ENCODE measurements at regions not wholly inside any gene's neighbourhood (a gene's known extent, or its start where the extent isn't known, plus 50 kb on each side); places are given as distances from the start of the nearest gene placed in this dataset.
"Not testable (repeated sequence)": the region's sequence is repeated elsewhere in the genome, so short reads cannot be mapped to it uniquely, and the experiment has no call there.

DNA sequence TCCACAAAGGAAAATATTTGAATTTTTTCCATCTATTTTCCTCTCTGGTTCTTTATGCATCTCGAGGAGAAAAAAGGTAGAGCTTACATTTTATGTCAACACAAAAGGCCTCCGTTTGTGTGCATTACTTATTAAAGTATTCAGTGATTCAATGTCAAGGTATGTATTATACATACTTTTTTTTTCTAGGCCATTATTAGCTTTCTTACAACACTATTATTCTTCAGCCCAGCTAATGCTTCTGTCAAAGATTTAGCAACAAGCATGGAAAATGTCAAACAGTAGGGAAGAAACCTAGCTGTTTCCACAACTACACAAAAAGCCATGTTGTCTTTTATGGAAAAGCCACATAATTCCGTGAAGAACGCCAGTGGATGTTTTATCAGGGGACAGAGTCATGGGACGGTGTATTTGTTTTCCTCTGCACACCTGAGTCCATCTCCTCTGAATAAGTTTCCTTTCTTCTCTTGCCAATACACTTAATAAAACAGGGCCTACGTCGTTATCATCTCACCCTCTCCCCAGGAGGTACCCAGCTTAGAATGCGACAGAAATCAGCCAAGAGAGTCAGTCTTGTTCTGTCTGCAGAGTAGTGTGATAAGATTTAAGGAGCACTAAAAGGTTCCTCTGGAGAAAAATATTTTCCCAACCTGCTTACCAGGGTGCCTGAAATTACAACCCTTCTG is 209.7 kb upstream of the AUTS2 start:
- Histone ChIP-seq H3K9ac (ENCODE audit: low read length) (no peak overlapping the region), H3K27me3 (replicated peaks; ENCODE audit: insufficient read depth, low read length) (no peaks in the 10 kb centered on the region), H3K4me2 (ENCODE audit: low read depth, low read length) (no peak overlapping the region), H3K27ac (ENCODE audit: low read length) (no peak overlapping the region), H3F3A (ENCODE audit: insufficient read depth, low read length) (no peaks in the 10 kb centered on the region), H3K79me2 (ENCODE audit: low read length) (no peaks in the 10 kb centered on the region), H2AFZ (ENCODE audit: low read length) (no peak overlapping the region), H3K4me3 (ENCODE audit: low read length) (no peak overlapping the region), H3K9me3 (replicated peaks; ENCODE audit: insufficient read depth, low read length) (no peaks in the 10 kb centered on the region), H4K20me1 (ENCODE audit: insufficient read depth, low read length) (no peaks in the 10 kb centered on the region), H3K9me2 (replicated peaks; ENCODE audit: insufficient read depth, low read length) (no peaks in the 10 kb centered on the region), H3K4me1 (ENCODE audit: low read length) (no peaks in the 10 kb centered on the region), H3K36me3 (replicated peaks; ENCODE audit: insufficient read depth, low read length) (no peaks in the 10 kb centered on the region)
- TF ChIP-seq CTCF (IDR thresholded peaks at IDR 0.05; ENCODE audit: low read length), result no peak
- no peak for TF ChIP-seq EZH2phosphoT487 (IDR thresholded peaks at IDR 0.05; ENCODE audit: low read length)
- no peak for TF ChIP-seq EZH2 (optimal IDR thresholded peaks at IDR 0.05; ENCODE audit: low read depth, low read length)
- no peak for DNase-seq

GRCh38 chr7:69389216-69389615 is 209.1 kb upstream of the AUTS2 start:
- Histone ChIP-seq H3K4me2 (ENCODE audit: low read depth, low read length) (no peak overlapping the region), H3K9ac (ENCODE audit: low read length) (no peak overlapping the region), H3K27ac (ENCODE audit: low read length) (no peak overlapping the region), H3K79me2 (ENCODE audit: low read length) (no peaks in the 10 kb centered on the region), H3F3A (ENCODE audit: insufficient read depth, low read length) (no peaks in the 10 kb centered on the region), H4K20me1 (ENCODE audit: insufficient read depth, low read length) (no peaks in the 10 kb centered on the region), H3K36me3 (replicated peaks; ENCODE audit: insufficient read depth, low read length) (no peaks in the 10 kb centered on the region), H3K9me3 (replicated peaks; ENCODE audit: insufficient read depth, low read length) (no peaks in the 10 kb centered on the region), H3K4me3 (ENCODE audit: low read length) (no peak overlapping the region), H3K27me3 (replicated peaks; ENCODE audit: insufficient read depth, low read length) (no peaks in the 10 kb centered on the region), H3K4me1 (ENCODE audit: low read length) (no peaks in the 10 kb centered on the region), H2AFZ (ENCODE audit: low read length) (no peak overlapping the region), H3K9me2 (replicated peaks; ENCODE audit: insufficient read depth, low read length) (no peaks in the 10 kb centered on the region)
- DNase-seq, result no peak
- no peak for TF ChIP-seq EZH2phosphoT487 (IDR thresholded peaks at IDR 0.05; ENCODE audit: low read length)
- TF ChIP-seq EZH2 (optimal IDR thresholded peaks at IDR 0.05; ENCODE audit: low read depth, low read length), result no peak
- no peak for TF ChIP-seq CTCF (IDR thresholded peaks at IDR 0.05; ENCODE audit: low read length)

- H3K27ac ChIP-seq (ENCODE audit: low read length); H3K36me3 ChIP-seq (replicated peaks; ENCODE audit: insufficient read depth, low read length); H3K9me2 ChIP-seq (replicated peaks; ENCODE audit: insufficient read depth, low read length); H4K20me1 ChIP-seq (ENCODE audit: insufficient read depth, low read length); H2AFZ ChIP-seq (ENCODE audit: low read length); H3K79me2 ChIP-seq (ENCODE audit: low read length); H3F3A ChIP-seq (ENCODE audit: insufficient read depth, low read length); H3K9ac ChIP-seq (ENCODE audit: low read length); H3K9me3 ChIP-seq (replicated peaks; ENCODE audit: insufficient read depth, low read length); H3K27me3 ChIP-seq (replicated peaks; ENCODE audit: insufficient read depth, low read length); H3K4me1 ChIP-seq (ENCODE audit: low read length); H3K4me3 ChIP-seq (ENCODE audit: low read length); H3K4me2 ChIP-seq (ENCODE audit: low read depth, low read length); DNase-seq: not testable (repeated sequence)
Measured at GRCh38 chr7:69393912-69394311, 204.4 kb upstream of the AUTS2 start.

- Histone ChIP-seq H3F3A (ENCODE audit: insufficient read depth, low read length) (no peaks in the 10 kb centered on the region), H2AFZ (ENCODE audit: low read length) (no peak overlapping the region), H3K4me1 (ENCODE audit: low read length) (no peaks in the 10 kb centered on the region), H3K27ac (ENCODE audit: low read length) (no peak overlapping the region), H3K79me2 (ENCODE audit: low read length) (no peaks in the 10 kb centered on the region), H4K20me1 (ENCODE audit: insufficient read depth, low read length) (no peaks in the 10 kb centered on the region), H3K4me2 (ENCODE audit: low read depth, low read length) (no peak overlapping the region), H3K27me3 (replicated peaks; ENCODE audit: insufficient read depth, low read length) (no peaks in the 10 kb centered on the region), H3K9me3 (replicated peaks; ENCODE audit: insufficient read depth, low read length) (no peaks in the 10 kb centered on the region), H3K9ac (ENCODE audit: low read length) (no peak overlapping the region), H3K4me3 (ENCODE audit: low read length) (no peak overlapping the region), H3K9me2 (replicated peaks; ENCODE audit: insufficient read depth, low read length) (no peaks in the 10 kb centered on the region), H3K36me3 (replicated peaks; ENCODE audit: insufficient read depth, low read length) (no peaks in the 10 kb centered on the region)
- no peak for DNase-seq
- TF ChIP-seq CTCF (IDR thresholded peaks at IDR 0.05; ENCODE audit: low read length) (no peak), EZH2 (optimal IDR thresholded peaks at IDR 0.05; ENCODE audit: low read depth, low read length) (no peak), EZH2phosphoT487 (IDR thresholded peaks at IDR 0.05; ENCODE audit: low read length) (no peak)
Measured at GRCh38 chr7:69395061-69395714, 203.1 kb upstream of the AUTS2 start.
